ENCODE measurements at regions not wholly inside any gene's neighbourhood (a gene's known extent, or its start where the extent isn't known, plus 50 kb on each side); places are given as distances from the start of the nearest gene placed in this dataset.
"Not testable (repeated sequence)": the region's sequence is repeated elsewhere in the genome, so short reads cannot be mapped to it uniquely, and the experiment has no call there.

DNA sequence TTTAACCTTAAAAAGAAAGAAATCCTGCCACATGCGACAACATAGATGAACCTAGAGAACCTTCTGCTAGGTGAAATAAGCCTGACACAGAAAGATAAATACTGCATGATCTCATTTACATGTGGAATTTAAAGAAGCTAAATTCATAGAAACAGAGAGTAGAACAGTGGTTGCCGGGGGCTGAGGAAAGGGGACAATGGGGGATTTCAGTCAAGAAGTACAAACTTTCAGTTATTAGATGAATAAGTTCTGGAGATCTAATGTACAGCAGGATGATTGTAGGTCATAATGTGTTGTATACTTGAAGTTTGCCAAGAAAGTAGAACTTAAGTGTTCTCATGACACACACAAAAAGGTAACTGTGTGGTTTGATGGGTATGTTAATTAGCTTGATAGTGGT lies 204.3 kb upstream of the PRSS16 start:
- Mint-ChIP-seq H3K27ac (peak overlapping the region in 1 of 7 donors; percentile 20), H3K4me1 (no peaks in the 10 kb centered on the region), H3K36me3 (no peaks in the 10 kb centered on the region), H3K27me3 (ENCODE audit: low read depth in 3 of 3) (peaks cover 3 to 12% (median 5%) of the 10 kb centered on the region in 3 donors), H3K9me3 (peaks cover 4 to 22% (median 20%) of the 10 kb centered on the region in 7 donors), H3K4me3 (no peak overlapping the region)
- DNase-seq = no peak
- Histone ChIP-seq H3K79me2 (ENCODE audit: insufficient read depth, low read length) (no peaks in the 10 kb centered on the region), H4K20me1 (ENCODE audit: insufficient read depth, low read length) (no peaks in the 10 kb centered on the region), H3K27ac (ENCODE audit: low read depth in 1 of 2, low read length in 2 of 2) (no peak overlapping the region), H3K4me3 (replicated peaks in 1 of 3; ENCODE audit: low read depth in 2 of 3, low read length in 3 of 3) (no peak overlapping the region), H3K9ac (ENCODE audit: insufficient read depth, low read length, poor library complexity, severe bottlenecking) (no peak overlapping the region), H3K27me3 (ENCODE audit: control insufficient read depth in 2 of 2, insufficient read depth in 2 of 2, low read length in 2 of 2) (no peaks in the 10 kb centered on the region), H3K4me2 (replicated peaks; ENCODE audit: extremely low read depth, low read length, poor library complexity, severe bottlenecking) (no peak overlapping the region), H2AFZ (ENCODE audit: insufficient read depth, low read depth, low read length, poor library complexity, severe bottlenecking) (no peak overlapping the region), H3K4me1 (ENCODE audit: control insufficient read depth in 1 of 2, insufficient read depth in 2 of 2, low read length in 2 of 2) (no peaks in the 10 kb centered on the region), H3K36me3 (replicated peaks in 1 of 2; ENCODE audit: control insufficient read depth in 1 of 2, insufficient read depth in 2 of 2, low read length in 2 of 2) (no peaks in the 10 kb centered on the region), H3K9me3 (replicated peaks in 1 of 2; ENCODE audit: control insufficient read depth in 1 of 2, insufficient read depth in 1 of 2, low read length in 2 of 2) (peaks cover 0 to 12% of the 10 kb centered on the region in 2 donors)
- 100% methylated on average over 1 of the region's 2 CpGs for WGBS (ENCODE audit: insufficient coverage)
- intact Hi-C loops (cut with micrococcal nuclease) = no loop called here
- TF ChIP-seq, protein P1, sequence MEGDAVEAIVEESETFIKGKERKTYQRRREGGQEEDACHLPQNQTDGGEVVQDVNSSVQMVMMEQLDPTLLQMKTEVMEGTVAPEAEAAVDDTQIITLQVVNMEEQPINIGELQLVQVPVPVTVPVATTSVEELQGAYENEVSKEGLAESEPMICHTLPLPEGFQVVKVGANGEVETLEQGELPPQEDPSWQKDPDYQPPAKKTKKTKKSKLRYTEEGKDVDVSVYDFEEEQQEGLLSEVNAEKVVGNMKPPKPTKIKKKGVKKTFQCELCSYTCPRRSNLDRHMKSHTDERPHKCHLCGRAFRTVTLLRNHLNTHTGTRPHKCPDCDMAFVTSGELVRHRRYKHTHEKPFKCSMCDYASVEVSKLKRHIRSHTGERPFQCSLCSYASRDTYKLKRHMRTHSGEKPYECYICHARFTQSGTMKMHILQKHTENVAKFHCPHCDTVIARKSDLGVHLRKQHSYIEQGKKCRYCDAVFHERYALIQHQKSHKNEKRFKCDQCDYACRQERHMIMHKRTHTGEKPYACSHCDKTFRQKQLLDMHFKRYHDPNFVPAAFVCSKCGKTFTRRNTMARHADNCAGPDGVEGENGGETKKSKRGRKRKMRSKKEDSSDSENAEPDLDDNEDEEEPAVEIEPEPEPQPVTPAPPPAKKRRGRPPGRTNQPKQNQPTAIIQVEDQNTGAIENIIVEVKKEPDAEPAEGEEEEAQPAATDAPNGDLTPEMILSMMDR (IDR thresholded peaks at IDR 0.05) = no peak

DNA sequence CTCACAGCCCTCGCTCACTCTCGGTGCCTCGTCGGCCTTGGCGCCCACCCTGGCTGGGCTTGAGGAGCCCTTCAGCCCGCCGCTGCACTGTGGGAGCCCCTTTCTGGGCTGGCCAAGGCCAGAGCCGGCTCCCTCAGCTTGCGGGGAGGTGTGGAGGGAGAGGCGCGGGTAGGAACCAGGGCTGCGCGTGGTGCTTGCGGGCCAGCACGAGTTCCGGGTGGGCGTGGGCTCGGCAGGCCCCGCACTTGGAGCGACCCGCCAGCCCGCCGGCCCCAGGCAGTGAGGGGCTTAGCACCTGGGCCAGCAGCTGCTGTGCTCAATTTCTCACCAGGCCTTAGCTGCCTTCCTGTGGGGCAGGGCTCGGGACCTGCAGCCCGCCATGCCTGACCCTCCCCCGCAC lies 202.4 kb upstream of the PRSS16 start:
- H3K4me1 ChIP-seq (ENCODE audit: control insufficient read depth in 1 of 2, insufficient read depth in 2 of 2, low read length in 2 of 2); H3K36me3 ChIP-seq (replicated peaks in 1 of 2; ENCODE audit: control insufficient read depth in 1 of 2, insufficient read depth in 2 of 2, low read length in 2 of 2); H3K27ac ChIP-seq (ENCODE audit: low read depth in 1 of 2, low read length in 2 of 2); intact Hi-C loops (cut with micrococcal nuclease); H2AFZ ChIP-seq (ENCODE audit: insufficient read depth, low read depth, low read length, poor library complexity, severe bottlenecking); DNase-seq; H3K9ac ChIP-seq (ENCODE audit: insufficient read depth, low read length, poor library complexity, severe bottlenecking); H3K4me2 ChIP-seq (replicated peaks; ENCODE audit: extremely low read depth, low read length, poor library complexity, severe bottlenecking); H3K27me3 ChIP-seq (ENCODE audit: control insufficient read depth in 2 of 2, insufficient read depth in 2 of 2, low read length in 2 of 2); H3K27ac Mint-ChIP-seq; H3K4me3 ChIP-seq (replicated peaks in 1 of 3; ENCODE audit: low read depth in 2 of 3, low read length in 3 of 3); H3K4me3 Mint-ChIP-seq; H3K4me1 Mint-ChIP-seq; H3K79me2 ChIP-seq (ENCODE audit: insufficient read depth, low read length); H4K20me1 ChIP-seq (ENCODE audit: insufficient read depth, low read length); H3K27me3 Mint-ChIP-seq (ENCODE audit: low read depth in 3 of 3); H3K36me3 Mint-ChIP-seq: not testable (repeated sequence)
- H3K9me3 Mint-ChIP-seq = peaks cover 7 to 26% (median 21%) of the 10 kb centered on the region in 7 donors
- H3K9me3 ChIP-seq (replicated peaks in 1 of 2; ENCODE audit: control insufficient read depth in 1 of 2, insufficient read depth in 1 of 2, low read length in 2 of 2) = peaks cover 0 to 16% of the 10 kb centered on the region in 2 donors
- 98% methylated on average over 19 of the region's 26 CpGs for WGBS (ENCODE audit: insufficient coverage)

DNA sequence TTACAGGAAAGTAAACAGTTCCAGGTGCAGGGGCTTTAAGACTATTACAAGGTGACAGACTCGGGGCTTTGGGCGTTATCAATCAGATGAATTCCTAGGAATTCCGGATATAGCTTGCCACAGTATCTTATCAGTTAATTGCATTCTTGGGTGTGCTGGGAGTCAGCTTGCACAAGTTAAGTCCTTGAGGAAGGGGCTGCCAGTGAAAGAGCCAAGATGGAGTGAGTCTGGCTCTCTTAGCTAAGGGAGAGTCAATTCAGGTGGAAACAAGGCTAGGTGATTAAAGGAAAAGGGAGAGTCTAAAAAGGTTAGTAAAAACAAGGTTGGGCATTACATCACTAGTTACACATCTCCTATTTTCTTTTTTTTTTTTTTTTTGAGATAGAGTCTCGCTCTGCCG lies 199.8 kb upstream of the PRSS16 start:
- H3K27me3 ChIP-seq (ENCODE audit: control insufficient read depth in 2 of 2, insufficient read depth in 2 of 2, low read length in 2 of 2); H3K9ac ChIP-seq (ENCODE audit: insufficient read depth, low read length, poor library complexity, severe bottlenecking); H3K4me3 ChIP-seq (replicated peaks in 1 of 3; ENCODE audit: low read depth in 2 of 3, low read length in 3 of 3); H2AFZ ChIP-seq (ENCODE audit: insufficient read depth, low read depth, low read length, poor library complexity, severe bottlenecking); H3K27ac Mint-ChIP-seq; H3K79me2 ChIP-seq (ENCODE audit: insufficient read depth, low read length); H4K20me1 ChIP-seq (ENCODE audit: insufficient read depth, low read length); H3K4me1 Mint-ChIP-seq; H3K36me3 Mint-ChIP-seq; H3K27me3 Mint-ChIP-seq (ENCODE audit: low read depth in 3 of 3); intact Hi-C loops (cut with micrococcal nuclease); H3K36me3 ChIP-seq (replicated peaks in 1 of 2; ENCODE audit: control insufficient read depth in 1 of 2, insufficient read depth in 2 of 2, low read length in 2 of 2); H3K27ac ChIP-seq (ENCODE audit: low read depth in 1 of 2, low read length in 2 of 2); H3K4me3 Mint-ChIP-seq; H3K4me2 ChIP-seq (replicated peaks; ENCODE audit: extremely low read depth, low read length, poor library complexity, severe bottlenecking); DNase-seq; H3K4me1 ChIP-seq (ENCODE audit: control insufficient read depth in 1 of 2, insufficient read depth in 2 of 2, low read length in 2 of 2): not testable (repeated sequence)
- peaks cover 6 to 26% (median 20%) of the 10 kb centered on the region in 7 donors for H3K9me3 Mint-ChIP-seq
- peaks cover 0 to 18% of the 10 kb centered on the region in 2 donors for H3K9me3 ChIP-seq (replicated peaks in 1 of 2; ENCODE audit: control insufficient read depth in 1 of 2, insufficient read depth in 1 of 2, low read length in 2 of 2)
- 80% methylated on average over 1 of the region's 5 CpGs for WGBS (ENCODE audit: insufficient coverage)
